HG03139 (cell line): ENCODE measurements at regions not wholly inside any gene's neighbourhood (a gene's known extent, or its start where the extent isn't known, plus 50 kb on each side); places are given as distances from the start of the nearest gene placed in this dataset.
"Not testable (repeated sequence)": the region's sequence is repeated elsewhere in the genome, so short reads cannot be mapped to it uniquely, and the experiment has no call there.

Source experiments
- ATAC-seq: cut with Tn5 transposase; IDR thresholded peaks from one replicate; pipeline ENCODE4 v1.9.1; 2021; ENCODE audit not compliant: unreplicated experiment

DNA sequence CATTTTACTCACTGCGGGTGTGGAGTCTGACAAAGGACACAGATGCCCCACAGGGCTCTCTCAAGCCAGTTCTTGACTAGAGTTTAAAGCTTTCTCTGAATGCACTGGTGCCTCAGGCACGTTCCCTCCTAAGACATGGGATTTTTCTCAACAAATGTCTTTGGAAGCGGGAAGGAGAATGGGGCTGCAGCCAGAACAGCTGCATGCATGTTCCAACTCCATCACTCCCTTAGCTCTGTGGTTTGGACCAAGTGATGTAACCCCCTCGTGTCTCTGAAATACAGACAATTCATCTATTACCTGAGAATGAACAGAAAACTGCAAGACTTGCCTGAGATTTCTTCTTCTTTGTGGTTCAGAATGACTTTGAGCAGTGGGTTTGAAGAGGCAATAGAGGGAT lies 141.7 kb upstream of the SERPINE2 start:
- no peak for ATAC-seq

- ATAC-seq, result no peak
Observed at GRCh38 chr2:224178056-224178455, 139.0 kb upstream of the SERPINE2 start.

DNA sequence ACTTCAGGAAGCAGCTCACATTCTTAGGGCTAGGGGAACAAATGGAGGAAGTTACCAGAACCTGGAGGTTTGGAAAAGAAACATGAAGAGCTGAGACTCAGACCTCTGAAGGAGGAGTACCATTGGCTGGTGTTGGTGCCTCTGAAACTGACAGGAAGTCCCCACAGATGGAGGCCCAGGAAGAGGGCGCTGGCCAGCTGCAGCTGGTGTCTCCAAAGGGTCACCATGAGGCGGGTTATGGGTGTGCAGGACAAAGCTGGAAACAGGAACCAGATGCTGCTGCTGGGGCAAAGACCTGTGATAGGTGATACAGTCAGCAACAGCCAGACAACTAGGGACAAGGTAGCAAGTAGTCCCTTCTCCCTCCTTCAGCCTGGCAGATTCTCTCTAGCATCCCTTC lies 136.5 kb upstream of the SERPINE2 start:
- ATAC-seq, result no peak

GRCh38 chr2:224174990-224175389 lies 135.9 kb upstream of the SERPINE2 start:
- no peak for ATAC-seq

DNA sequence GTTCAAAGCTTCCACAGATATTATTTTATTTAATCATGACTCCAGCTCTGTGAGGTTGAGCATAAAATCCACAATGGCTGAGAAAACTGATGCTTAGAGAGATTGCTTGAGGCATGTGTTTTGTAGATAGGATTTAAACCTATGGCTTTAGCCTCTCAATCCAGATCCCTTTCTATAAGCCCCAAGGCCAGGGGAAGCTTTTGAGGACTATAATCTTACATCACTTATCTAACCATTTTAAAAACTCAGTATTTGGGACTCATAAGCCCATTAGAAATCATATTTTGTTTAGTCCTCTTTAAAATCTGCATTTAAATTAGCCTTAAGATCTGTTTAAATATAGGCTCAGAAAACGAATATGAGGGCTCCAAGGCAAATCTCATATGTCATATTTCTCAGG lies 135.4 kb upstream of the SERPINE2 start:
- ATAC-seq, result no peak

- ATAC-seq, result no peak
Observed at GRCh38 chr2:224173933-224174332, 134.8 kb upstream of the SERPINE2 start.

DNA sequence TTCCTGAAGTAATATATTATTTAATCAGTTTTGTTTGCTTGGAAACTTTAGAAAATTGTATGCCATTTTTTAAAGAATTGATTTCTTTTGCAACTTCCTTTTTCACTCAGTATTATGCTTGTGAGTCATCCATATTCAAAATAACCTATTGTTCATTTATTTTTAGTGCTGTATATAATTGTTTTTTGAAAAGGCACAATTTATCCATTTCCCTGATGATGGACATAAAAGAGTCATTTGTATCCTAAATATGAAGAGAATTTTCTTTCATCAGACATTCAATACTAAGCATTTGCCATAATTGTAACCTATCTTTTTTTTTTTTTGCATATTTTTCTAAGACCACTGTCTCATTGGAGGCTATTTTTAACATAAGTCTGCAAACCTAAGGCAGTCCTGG lies 134.1 kb upstream of the SERPINE2 start:
- ATAC-seq, result no peak

GRCh38 chr2:224171226-224171625 lies 132.1 kb upstream of the SERPINE2 start:
- no peak for ATAC-seq

GRCh38 chr2:224169847-224170246 lies 130.8 kb upstream of the SERPINE2 start:
- no peak for ATAC-seq

- not testable (repeated sequence) for ATAC-seq
Observed at GRCh38 chr2:224167781-224168180, 128.7 kb upstream of the SERPINE2 start.

DNA sequence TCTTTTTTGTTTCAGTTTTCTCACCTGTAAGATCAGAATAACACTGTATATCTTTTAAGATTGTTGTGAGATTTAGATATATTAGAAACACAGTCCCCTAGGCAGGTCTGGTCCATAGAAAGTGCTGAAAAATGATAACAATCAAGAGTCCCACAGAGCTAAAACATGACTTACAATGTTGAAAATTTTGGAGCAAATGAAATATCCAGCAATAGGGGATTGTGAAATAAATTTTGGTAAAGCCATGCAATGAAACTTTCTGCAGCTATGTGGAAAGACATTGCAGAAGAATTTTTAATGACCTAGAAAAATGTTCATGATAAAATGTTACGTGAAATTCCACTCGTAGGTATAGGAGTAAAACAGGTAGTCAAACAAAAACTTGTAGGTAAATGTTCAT lies 127.6 kb upstream of the SERPINE2 start:
- no peak for ATAC-seq

- ATAC-seq, result no peak
Observed at GRCh38 chr2:224165901-224166319, 126.8 kb upstream of the SERPINE2 start.

GRCh38 chr2:224163566-224164307 lies 124.7 kb upstream of the SERPINE2 start:
- no peak for ATAC-seq

- ATAC-seq, result no peak
Observed at GRCh38 chr2:224162122-224162521, 123.0 kb upstream of the SERPINE2 start.

GRCh38 chr2:224161712-224162111 lies 122.6 kb upstream of the SERPINE2 start:
- ATAC-seq, result no peak

- ATAC-seq, result no peak
Observed at GRCh38 chr2:224160917-224161316, 121.8 kb upstream of the SERPINE2 start.

DNA sequence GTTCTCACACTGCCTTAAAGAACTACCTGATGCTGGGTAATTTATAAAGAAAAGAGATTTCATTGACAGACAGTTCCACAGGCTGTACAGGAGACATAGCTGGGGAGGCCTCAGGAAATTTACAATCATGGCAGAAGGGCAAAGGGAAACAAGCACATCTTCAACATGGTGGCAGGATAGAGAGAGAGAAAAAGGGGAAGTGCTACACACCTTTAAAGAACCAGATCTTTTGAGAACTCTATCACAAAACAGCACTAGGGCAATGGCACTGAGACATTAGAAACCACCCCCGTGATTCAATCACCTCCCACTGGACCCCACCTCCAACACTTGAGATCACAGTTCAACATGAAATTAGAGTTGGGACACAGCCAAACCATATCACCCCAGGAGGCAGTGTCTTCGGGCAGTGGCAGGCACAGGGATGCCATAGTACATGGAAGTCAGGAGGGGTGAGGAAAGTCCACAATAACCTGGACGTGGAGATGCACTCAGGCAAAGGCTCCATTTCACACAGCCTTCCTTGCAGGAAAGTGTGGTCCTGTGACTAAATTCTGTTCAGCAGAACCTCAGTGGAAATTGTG lies 120.4 kb upstream of the SERPINE2 start:
- ATAC-seq, result no peak

DNA sequence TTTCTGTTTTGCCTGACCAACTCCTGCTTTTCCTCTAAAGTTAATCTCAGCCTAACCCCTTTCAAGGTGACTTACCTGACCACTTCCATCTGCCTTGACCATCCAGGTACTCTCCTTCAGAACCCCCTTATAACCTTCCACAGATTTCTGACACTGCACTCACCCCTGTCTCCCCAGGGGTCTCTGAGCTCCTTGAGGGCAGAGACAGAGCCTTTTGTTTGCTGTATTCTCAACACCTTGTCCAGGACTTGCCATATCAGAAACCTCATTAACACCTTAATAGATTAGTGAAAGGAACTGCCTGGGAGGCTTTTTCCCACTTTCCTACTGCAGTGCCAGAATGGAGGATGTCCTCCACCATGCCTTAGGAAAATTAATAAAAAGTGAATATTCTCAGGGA lies 119.7 kb upstream of the SERPINE2 start:
- ATAC-seq, result no peak

DNA sequence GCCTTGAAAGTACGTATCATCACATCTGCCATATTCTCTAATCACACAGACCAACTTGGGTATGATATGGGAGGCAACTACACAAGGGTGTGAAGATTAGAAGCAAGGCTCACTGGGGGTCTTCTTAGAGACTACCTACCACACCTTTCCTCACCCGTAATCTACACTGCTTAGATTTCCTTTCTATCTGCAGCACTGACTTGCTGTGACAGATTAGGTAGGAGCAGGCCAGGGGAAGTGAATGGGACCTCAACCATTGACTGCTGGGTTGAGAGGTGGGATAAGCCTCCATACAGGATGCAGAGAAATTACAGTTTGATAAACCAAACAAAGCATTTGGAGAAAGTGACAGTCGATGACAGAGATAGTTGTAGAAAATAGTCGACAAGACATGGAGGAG lies 119.0 kb upstream of the SERPINE2 start:
- ATAC-seq, result no peak

- ATAC-seq, result no peak
Observed at GRCh38 chr2:224157655-224158054, 118.6 kb upstream of the SERPINE2 start.

GRCh38 chr2:224156436-224156835 lies 117.3 kb upstream of the SERPINE2 start:
- ATAC-seq, result no peak

- ATAC-seq, result no peak
Observed at GRCh38 chr2:224155896-224156295, 116.8 kb upstream of the SERPINE2 start.

DNA sequence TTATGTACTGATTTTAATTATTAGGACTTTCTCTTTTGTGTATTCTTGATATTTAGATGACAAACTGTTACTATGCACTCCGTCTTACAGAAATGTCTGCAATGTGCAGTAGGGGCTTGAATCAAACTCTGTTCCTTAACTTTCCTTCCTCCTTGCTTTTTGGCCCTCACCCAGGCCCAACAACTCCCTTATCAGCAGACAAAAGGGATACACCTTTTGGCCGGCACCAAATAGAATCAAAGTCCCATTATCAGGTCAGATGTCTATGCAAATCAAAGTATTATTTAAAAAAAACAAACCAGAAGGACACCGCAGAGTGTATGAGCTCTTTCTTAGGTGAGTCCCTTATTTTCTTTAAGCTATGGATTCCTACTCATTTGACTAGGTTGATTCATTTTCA lies 116.3 kb upstream of the SERPINE2 start:
- ATAC-seq, result no peak
